C4-2B (cell line): ENCODE measurements at regions not wholly inside any gene's neighbourhood (a gene's known extent, or its start where the extent isn't known, plus 50 kb on each side); places are given as distances from the start of the nearest gene placed in this dataset.

Source experiments
- H3K27ac ChIP-seq: fragments of 450-650 bp; 2 replicates; pipeline ENCODE4 v1.5.1; 2017
- ZFX ChIP-seq: fragments of 450-650 bp; IDR thresholded peaks from 2 replicates; pipeline ENCODE4 v1.6.1; 2017
- TF ChIP-seq, protein P1 (sequence below): fragments of 450-650 bp; conservative IDR thresholded peaks from 2 replicates; pipeline ENCODE4 v1.5.1; 2017; ENCODE audit warnings: mild to moderate bottlenecking

GRCh38 chr6:163915131-163915530 lies 500.6 kb downstream of the QKI start:
- TF ChIP-seq ZFX: no peak
- TF ChIP-seq, protein P1, sequence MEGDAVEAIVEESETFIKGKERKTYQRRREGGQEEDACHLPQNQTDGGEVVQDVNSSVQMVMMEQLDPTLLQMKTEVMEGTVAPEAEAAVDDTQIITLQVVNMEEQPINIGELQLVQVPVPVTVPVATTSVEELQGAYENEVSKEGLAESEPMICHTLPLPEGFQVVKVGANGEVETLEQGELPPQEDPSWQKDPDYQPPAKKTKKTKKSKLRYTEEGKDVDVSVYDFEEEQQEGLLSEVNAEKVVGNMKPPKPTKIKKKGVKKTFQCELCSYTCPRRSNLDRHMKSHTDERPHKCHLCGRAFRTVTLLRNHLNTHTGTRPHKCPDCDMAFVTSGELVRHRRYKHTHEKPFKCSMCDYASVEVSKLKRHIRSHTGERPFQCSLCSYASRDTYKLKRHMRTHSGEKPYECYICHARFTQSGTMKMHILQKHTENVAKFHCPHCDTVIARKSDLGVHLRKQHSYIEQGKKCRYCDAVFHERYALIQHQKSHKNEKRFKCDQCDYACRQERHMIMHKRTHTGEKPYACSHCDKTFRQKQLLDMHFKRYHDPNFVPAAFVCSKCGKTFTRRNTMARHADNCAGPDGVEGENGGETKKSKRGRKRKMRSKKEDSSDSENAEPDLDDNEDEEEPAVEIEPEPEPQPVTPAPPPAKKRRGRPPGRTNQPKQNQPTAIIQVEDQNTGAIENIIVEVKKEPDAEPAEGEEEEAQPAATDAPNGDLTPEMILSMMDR: no peak
- no peak overlapping the region for H3K27ac ChIP-seq

DNA sequence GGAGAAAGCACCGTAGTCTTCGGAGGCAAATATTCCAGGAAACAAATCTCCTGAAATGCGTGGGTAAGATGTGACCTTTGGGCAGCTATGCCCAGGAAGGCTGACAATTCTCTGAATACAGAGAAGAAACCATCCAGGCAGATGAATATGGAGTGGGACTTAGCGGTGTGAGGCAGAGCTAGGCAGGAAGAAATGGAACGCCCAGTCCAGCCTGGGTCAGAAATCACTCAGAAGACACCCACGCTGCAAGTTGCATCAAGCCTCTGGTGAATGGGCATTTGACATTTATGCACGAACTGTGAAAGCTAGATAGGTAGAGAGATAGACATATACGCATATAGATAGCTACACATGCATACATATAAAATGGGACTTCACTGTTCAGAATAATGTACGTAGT lies 498.5 kb downstream of the QKI start:
- no peak overlapping the region for H3K27ac ChIP-seq
- TF ChIP-seq ZFX: no peak
- TF ChIP-seq, protein P1: no peak

DNA sequence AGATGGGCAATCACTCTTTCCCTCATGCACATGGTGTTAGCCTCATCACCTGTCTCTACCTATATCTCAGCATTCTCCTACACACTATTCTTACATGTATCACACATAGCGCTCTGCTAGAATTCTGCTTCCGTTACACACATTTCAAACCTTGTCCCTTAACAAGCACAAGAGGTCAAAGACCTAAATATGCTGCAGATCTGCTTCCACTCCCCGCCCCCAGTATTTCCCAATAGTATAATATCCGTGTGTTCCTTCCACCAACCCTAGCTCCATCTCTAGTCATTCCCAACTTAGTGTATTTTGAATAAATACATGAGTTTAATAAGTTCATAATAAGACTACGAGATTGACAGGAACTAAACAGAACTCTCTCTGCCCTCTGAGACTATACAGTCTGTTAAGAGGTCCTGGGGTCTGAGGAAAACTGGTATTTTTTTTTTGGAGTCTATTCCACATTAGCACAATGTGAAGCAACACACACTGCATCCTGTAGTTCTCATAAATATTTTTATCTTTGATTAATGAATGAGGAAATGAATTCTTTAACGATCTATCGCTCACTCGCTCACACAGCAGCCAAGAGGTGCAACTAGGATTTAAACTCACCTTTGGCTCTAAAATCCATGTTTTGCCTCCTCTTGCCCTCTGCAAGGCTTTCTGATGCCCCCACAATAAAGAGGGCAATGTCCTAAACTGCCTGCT lies 491.6 kb downstream of the QKI start:
- no peak for TF ChIP-seq ZFX
- TF ChIP-seq, protein P1: no peak
- H3K27ac ChIP-seq: no peak overlapping the region

DNA sequence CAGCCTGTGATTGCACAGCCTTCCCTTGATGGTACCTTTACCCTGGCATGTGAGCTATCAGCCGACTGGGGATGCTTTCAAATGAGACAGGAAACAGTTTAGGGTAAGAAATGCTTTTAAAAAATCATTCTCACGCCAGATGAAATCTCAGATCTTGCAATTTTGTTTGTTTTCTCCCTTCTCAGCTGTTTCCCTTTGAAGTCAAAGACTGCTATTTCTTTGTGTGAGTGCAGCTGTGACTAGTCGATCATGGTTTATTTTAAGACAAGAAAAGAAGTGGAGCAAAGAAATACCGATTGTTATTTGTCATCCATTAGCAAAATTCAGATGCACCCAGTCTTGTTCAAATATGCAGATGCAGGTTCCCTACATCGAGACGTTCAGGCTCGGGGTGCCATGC lies 489.7 kb downstream of the QKI start:
- TF ChIP-seq ZFX: no peak
- TF ChIP-seq, protein P1: no peak
- no peak overlapping the region for H3K27ac ChIP-seq

DNA sequence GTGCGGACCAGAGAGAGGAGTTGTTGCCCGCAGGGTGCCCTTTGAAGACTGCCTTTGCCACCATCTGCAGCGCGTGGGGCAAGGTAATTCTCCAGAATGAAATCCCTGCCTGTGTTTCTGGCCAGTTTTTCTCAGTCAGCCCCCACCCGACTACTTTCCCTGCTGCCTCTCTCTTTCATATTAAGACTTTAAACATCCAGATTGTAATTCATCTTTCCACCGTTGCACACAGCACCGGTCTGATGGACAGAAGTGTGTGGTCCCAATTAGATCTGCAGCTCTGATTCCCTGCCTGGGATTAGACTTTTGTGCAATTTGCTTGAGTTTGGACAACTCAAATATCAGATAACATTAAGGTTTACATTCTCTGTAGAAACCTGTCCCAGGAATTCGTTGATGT lies 489.0 kb downstream of the QKI start:
- no peak overlapping the region for H3K27ac ChIP-seq
- TF ChIP-seq, protein P1: no peak
- TF ChIP-seq ZFX: no peak

GRCh38 chr6:163902993-163903392 lies 488.5 kb downstream of the QKI start:
- TF ChIP-seq ZFX: no peak
- TF ChIP-seq, protein P1: no peak
- H3K27ac ChIP-seq: no peak overlapping the region

DNA sequence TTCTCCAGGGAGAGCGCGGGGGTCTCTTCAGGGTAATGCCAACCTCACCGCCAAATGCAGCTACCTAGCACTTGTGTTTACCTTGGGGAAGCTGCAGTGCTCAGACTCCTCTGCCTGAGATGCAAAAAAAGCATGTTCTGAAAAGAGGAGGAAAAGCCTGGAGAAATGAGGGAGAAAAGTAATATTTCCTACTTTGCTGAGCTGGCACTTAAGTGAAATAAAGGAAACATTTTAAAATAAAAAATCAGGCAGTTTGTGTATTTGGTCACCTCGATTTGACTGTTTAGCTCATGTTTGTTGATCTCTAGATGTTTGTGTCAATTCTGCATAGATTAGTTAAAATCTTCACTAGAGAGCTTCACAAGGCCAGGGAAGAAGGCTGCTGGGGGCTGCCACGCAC lies 487.2 kb downstream of the QKI start:
- H3K27ac ChIP-seq: no peak overlapping the region
- no peak for TF ChIP-seq ZFX
- TF ChIP-seq, protein P1: no peak
